Left forelimb (tissue), 1 donor: ENCODE measurements at regions not wholly inside any gene's neighbourhood (a gene's known extent, or its start where the extent isn't known, plus 50 kb on each side); places are given as distances from the start of the nearest gene placed in this dataset.
"Not testable (repeated sequence)": the region's sequence is repeated elsewhere in the genome, so short reads cannot be mapped to it uniquely, and the experiment has no call there.

Source experiments
- DNase-seq: peaks from one replicate; pipeline ENCODE4 v3.0.0-alpha.2; 2018; ENCODE audit warnings: low spot score

GRCh38 chr7:12884856-12885440, 197.5 kb downstream of the ARL4A start:
- no peak for DNase-seq

- no peak for DNase-seq
These were observed 201.3 kb downstream of the ARL4A start for GRCh38 chr7:12888717-12889116.

GRCh38 chr7:12889391-12889790, 202.0 kb downstream of the ARL4A start:
- DNase-seq, result no peak

GRCh38 chr7:12890586-12890985, 203.2 kb downstream of the ARL4A start:
- no peak for DNase-seq

- DNase-seq, result no peak
These were observed 205.9 kb downstream of the ARL4A start for GRCh38 chr7:12893292-12893691.

- no peak for DNase-seq
These were observed 207.9 kb downstream of the ARL4A start for GRCh38 chr7:12895296-12895695.

- DNase-seq, result no peak
These were observed 208.9 kb downstream of the ARL4A start for GRCh38 chr7:12896316-12896715.

GRCh38 chr7:12898004-12898403, 210.6 kb downstream of the ARL4A start:
- no peak for DNase-seq

- DNase-seq, result no peak
These were observed 211.2 kb downstream of the ARL4A start for GRCh38 chr7:12898620-12899019.

- DNase-seq, result no peak
These were observed 218.2 kb downstream of the ARL4A start for GRCh38 chr7:12905671-12906070.

GRCh38 chr7:12907774-12908173, 220.3 kb downstream of the ARL4A start:
- no peak for DNase-seq

GRCh38 chr7:12909483-12909882, 222.1 kb downstream of the ARL4A start:
- no peak for DNase-seq

- no peak for DNase-seq
These were observed 223.6 kb downstream of the ARL4A start for GRCh38 chr7:12911053-12911452.

- DNase-seq, result no peak
These were observed 225.6 kb downstream of the ARL4A start for GRCh38 chr7:12913002-12913401.

- DNase-seq, result no peak
These were observed 230.4 kb downstream of the ARL4A start for GRCh38 chr7:12917801-12918200.

GRCh38 chr7:12921751-12922345, 234.4 kb downstream of the ARL4A start:
- no peak for DNase-seq

GRCh38 chr7:12923971-12924370, 236.5 kb downstream of the ARL4A start:
- DNase-seq, result no peak

GRCh38 chr7:12926206-12926605, 238.8 kb downstream of the ARL4A start:
- no peak for DNase-seq

- DNase-seq, result no peak
These were observed 240.4 kb downstream of the ARL4A start for GRCh38 chr7:12927635-12928434.

- DNase-seq, result no peak
These were observed 242.2 kb downstream of the ARL4A start for GRCh38 chr7:12929476-12930140.

- DNase-seq, result no peak
These were observed 243.1 kb downstream of the ARL4A start for GRCh38 chr7:12930534-12930933.

- DNase-seq, result not testable (repeated sequence)
These were observed 244.0 kb downstream of the ARL4A start for GRCh38 chr7:12931465-12931864.

- DNase-seq, result no peak
These were observed 252.3 kb downstream of the ARL4A start for GRCh38 chr7:12939694-12940093.
